ENCODE measurements at regions not wholly inside any gene's neighbourhood (a gene's known extent, or its start where the extent isn't known, plus 50 kb on each side); places are given as distances from the start of the nearest gene placed in this dataset.

GRCh38 chr9:116003397-116003796 is 150.2 kb upstream of the PAPPA start:
- TF ChIP-seq CTCF (IDR thresholded peaks at IDR 0.05; ENCODE audit: borderline replicate concordance, extremely low read depth, low read length, poor library complexity, severe bottlenecking) (no peak), EZH2 (IDR thresholded peaks at IDR 0.05; ENCODE audit: borderline replicate concordance, low read depth, low read length, severe bottlenecking) (no peak)

Data from DND-41 (cell line).